CD1c-positive myeloid dendritic cell (primary cell): ENCODE measurements at regions not wholly inside any gene's neighbourhood (a gene's known extent, or its start where the extent isn't known, plus 50 kb on each side); places are given as distances from the start of the nearest gene placed in this dataset.
"Not testable (repeated sequence)": the region's sequence is repeated elsewhere in the genome, so short reads cannot be mapped to it uniquely, and the experiment has no call there.

Experiments
- DNase-seq: peaks from one replicate; pipeline ENCODE4 v3.0.0-alpha.2; 2016; ENCODE audit errors: extremely low spot score

GRCh38 chr20:50357783-50358161 lies 152.4 kb upstream of the PTPN1 start:
- DNase-seq, result no peak

DNA sequence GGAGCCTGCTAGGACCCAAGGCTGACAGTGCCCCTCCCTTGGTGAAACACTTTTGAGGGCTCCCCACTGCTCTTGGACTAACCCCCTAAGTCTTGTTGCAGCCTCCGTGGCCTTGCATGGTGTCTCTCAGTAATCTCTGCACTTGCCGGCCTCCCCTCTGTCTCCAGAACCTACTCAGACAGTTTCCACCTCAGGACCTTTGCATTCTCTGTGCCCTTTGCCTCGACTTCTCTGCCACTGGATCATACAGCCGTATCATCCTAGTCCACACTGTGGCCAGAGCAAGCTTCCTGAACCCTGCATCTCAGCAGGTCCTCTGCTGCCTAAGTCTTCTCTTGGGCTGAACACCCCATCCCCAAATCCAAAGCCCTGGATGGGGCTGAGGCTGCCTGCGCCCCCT lies 152.0 kb upstream of the PTPN1 start:
- DNase-seq, result no peak

- DNase-seq, result peak; percentile 37
Observed at GRCh38 chr20:50358971-50359370, 151.2 kb upstream of the PTPN1 start.

DNA sequence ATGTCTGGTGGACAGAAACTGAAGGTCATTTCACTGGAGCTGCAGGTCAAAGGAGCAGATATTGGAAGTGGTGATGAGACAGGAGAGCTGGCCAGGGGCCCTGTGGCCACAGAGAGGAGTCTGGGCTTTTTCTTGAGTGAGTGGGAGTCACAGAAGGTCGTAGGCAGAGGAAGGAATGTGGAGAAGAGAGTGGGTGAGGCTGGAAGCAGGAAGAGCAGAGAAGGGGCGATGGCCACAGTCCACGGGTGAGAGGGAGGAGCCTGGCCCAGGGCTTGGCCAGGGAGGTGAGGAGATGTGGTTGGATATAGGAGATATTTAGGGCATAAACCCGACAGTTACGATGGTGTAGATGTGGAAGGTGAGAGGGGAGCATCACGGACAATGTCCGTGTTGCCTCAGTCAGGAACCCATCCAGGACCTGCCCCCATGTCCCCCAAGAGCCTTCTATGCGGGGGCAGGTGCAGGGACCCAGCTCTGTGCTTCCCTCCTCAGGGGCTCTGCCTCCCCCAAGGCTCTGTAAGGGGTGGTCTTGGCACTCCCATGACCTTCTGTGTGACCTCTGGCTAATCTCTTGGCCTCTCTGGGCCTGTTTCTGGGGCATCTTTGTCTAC lies 150.5 kb upstream of the PTPN1 start:
- peak; percentile 31 for DNase-seq

GRCh38 chr20:50360218-50360672 lies 149.9 kb upstream of the PTPN1 start:
- no peak for DNase-seq

GRCh38 chr20:50360921-50361320 lies 149.3 kb upstream of the PTPN1 start:
- no peak for DNase-seq

DNA sequence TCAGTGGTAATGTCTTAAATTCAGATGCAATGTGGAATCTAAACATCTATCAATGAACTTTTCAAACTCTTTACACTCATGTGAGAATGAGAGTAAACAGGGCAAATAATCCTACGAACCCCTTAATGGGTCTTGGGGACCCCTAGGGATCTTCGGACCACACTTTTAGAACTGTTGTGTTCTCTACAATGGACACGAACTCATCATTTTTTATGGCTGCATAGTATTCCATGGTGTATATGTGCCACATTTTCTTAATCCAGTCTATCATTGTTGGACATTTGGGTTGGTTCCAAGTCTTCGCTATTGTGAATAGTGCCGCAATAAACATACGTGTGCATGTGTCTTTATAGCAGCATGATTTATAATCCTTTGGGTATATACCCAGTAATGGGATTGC lies 148.0 kb upstream of the PTPN1 start:
- DNase-seq, result not testable (repeated sequence)

GRCh38 chr20:50363027-50363426 lies 147.2 kb upstream of the PTPN1 start:
- DNase-seq, result no peak

GRCh38 chr20:50363479-50363878 lies 146.7 kb upstream of the PTPN1 start:
- no peak for DNase-seq

DNA sequence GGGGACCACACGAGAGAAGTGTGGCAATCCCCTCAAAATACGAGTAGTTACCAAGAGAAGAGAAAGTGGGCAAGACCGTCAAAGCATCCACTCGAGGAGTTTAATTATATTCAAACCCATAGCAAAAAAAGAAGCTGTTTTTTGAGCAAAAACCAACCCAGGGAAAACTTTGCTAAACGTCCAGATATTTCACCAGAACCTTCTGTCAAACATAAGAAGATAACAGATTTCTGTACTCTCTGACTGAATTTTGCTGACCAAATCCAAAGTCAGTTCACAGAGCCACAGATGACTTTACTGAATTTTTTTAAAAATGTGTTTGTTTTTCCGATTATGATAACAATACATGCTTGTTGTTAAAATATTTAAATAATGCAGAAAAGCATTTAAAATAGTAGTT lies 145.6 kb upstream of the PTPN1 start:
- no peak for DNase-seq

DNA sequence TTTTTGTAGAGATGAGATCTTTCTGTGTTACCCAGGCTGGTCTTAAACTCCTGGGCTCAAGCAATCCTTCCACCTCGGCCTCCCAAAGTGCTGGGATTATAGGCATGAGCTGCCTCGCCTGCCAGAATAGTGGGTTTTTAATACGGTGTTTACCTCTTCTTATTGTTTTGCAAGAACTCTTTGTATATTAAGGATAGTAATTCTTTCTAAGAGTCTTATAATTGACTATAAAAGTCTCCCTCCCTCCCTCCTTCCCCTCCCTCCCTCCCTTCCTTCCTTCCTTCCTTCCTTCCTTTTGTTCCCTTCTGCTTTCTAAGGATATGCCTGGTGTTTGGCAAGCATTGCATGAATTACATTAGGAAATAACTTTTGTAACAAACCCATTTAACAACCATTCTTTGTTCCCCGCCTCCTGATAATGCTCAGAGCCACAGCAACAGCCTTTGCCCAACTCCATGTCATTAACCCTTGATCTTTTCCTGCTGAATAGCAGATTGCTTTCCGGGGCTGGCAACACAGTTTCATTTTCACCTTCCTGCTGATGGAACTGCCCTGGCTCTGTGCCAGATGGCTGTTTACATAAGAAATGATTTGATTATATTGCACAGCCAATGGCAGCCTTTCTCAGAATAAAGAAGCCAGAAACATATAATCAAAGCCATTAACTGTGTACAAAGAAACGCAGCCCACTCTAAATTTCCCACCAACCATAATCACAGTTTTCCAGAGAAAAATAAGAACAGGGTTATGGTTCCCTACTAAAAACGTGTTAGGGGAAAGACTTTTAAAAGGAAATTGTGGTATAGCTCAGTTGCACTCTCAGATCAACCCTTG lies 143.7 kb upstream of the PTPN1 start:
- DNase-seq, result no peak

DNA sequence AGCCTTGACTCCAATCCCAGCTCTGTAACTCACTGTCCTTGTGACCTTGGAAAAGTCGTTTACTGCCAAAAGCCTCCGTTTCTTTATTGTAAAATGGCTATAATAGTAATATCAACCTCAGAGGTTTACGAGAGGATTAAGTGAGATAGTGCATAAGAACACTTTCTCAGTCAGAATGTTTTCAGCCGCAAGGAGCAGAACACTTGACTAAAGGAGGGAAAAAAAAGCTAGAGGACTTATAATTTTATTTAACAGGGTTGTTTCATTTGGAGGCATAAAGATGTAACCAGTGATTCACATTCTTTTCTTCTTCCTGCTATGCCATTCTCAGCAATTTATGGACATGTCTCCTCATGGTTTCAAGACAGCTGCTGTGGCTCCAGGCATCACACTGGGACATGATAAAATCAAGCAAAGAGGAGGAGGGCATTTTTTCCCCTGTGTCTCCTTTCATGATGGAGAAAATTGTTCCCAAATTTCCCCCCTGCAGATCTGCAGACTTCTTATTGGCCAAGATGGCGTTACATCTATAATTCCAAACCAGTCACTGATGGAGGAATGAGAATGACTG lies 143.0 kb upstream of the PTPN1 start:
- DNase-seq, result no peak

DNA sequence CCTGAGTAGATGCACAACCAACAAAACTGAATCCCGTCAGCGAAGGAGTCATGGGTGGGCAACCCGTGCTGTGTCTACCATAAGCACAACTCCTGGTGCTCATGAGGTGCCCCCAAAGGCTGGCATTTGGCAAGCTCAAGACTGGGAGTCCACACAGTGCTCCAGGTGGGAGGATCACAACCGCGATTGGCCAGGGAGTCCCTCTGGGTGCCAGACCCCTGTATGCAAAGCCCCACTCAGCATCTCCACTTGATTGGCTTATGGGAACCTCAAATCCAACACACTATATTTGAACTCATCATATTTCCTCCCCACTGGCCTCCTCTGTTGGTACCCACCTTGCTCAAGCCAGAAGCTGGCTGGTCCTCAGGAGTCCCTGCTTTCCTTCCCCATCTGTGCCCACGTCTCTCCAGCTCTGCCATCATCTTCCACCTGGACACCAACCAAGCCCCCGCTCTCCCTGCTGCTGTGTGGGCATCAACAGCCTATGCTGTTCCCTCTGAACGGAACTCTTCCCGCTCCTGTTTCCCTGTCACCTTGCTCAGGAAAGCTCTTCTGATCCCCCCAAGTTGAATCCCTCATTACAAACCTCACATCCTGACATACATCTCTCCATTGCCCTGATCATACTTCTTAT lies 142.3 kb upstream of the PTPN1 start:
- DNase-seq, result no peak

DNA sequence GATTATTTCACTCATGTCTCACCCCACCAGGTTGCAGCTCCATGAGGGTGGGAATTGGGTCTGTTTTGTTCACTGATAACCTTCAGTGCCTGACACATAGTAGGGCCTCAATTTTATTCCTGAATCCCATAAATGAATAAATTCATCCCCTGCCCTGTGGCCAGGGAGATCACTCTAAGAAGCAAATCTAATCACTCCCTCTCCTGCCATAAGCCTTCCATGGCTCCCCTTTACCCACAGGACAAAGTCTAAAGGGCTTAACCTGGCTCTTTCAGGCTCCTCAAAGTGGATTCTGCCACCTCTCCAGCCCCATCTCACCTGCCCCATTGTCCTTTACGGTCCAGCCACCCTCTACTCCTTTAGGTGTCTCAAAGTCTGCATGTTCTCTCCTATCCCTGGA lies 141.8 kb upstream of the PTPN1 start:
- no peak for DNase-seq

- no peak for DNase-seq
Observed at GRCh38 chr20:50368813-50369224, 141.4 kb upstream of the PTPN1 start.

DNA sequence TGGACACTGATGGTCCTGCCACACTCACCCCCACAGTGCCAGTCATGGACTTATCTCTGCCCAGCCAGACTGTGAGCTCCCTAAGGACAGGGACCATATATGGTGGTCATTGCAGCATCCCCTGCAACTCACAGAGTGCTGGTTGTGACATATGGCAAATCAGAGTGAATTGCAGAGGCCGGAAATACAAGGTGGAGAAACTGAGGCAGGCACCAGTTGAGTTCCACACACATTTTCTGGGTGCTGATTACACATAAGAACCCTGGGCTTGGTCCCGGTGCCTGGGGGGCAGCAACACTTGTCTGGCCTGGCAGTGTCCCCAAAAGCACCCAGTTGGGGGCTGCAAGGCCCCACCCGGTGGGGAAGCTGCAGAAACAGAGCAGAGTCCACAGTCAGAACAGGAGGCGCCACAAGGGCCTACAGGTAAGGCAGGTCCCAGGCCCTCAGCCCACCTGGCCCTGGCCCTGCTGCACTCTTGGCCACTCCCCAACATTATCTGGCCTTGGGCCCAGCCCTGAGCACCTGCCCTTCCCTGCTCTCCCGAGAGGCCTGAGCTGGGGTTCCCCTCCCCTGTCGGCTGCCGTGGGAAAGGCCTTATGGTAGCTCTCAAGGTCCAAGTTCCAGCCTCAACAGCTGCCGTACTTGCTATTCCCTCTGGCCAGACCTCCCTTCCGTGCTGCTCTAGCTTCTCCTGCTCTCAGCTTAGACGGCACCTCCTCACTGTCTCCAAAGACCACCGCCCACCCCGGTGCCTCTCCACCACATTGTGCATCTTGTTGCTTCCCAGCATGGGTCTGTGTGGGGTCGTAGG lies 140.8 kb upstream of the PTPN1 start:
- DNase-seq, result no peak

- no peak for DNase-seq
Observed at GRCh38 chr20:50370036-50370566, 140.1 kb upstream of the PTPN1 start.

DNA sequence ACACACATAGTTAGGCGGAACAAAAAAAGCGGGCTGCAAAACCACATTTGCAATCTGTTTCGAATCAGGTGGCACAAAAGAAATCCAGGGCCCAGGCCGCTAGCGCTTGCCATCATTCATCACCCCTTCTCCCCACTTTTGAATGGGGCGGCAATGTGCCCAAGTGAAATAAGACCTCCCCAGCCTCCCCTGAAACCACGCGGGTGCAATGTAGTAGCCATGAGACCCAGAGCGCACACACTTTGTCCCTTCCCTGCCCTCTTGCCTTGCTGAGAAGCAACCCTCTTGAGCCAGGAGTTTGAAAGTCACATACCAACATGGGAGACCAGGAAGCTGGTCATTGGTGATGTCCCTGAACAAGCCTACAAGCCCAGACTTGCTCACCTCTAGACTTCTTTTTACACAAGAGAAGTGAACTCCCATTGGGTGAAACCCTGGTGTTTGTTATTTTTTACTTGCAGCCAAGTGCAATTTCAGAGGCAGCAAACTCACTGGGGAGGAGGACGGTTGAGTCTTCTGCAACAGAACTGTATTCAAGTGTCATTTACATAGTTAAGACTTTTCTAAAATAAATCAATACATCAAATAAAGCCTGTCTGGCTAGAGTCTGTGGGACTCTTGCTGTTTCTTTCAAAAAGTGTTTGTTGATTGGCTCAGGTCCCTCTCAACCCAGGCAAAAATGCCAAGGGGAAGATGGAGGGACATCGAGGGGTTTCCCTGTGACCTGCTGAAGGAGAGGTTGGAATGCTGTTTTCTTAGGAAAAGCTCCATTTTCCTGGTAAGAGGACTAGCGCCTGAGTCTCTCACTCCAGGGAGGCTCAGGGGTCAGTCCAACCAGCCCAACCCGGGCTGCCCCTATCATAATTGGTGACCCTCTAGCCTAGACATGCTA lies 138.1 kb upstream of the PTPN1 start:
- DNase-seq, result no peak

- no peak for DNase-seq
Observed at GRCh38 chr20:50372770-50373088, 137.5 kb upstream of the PTPN1 start.

DNA sequence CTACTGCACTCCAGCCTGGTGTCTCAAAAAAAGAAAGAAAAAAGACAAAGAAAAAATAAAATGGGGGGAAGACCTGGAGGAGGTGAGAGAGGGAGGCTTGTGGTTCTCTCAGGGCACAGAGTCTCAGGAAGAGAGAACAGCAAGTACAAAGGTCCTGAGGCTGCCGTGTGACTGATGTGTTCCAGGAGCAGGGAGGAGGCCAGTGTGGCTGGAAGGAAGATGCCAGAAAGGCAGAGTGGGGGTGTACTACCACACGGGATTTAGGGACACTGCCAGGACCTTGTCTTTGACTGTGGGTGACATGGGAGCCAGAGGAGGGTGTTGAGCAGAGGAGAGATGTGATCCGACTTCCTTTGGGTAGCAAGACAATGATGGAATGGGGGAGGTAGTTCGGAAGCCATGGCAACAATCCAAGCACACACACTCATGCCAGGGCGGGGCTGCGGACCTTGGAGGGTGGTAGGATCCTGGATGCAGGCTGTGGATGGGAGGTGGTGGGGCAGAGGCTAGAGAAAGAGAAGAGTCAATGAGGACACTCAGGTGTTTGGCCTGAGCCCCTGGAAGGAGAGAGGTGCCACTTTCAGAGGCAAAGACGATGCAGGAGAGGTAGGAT lies 136.4 kb upstream of the PTPN1 start:
- DNase-seq, result no peak
